GM19452 (cell line): ENCODE measurements at regions not wholly inside any gene's neighbourhood (a gene's known extent, or its start where the extent isn't known, plus 50 kb on each side); places are given as distances from the start of the nearest gene placed in this dataset.
A peak's percentile ranks its signal among the peaks of the same experiment; 100 is the strongest.

Experiments
- ATAC-seq: cut with Tn5 transposase; IDR thresholded peaks from one replicate; pipeline ENCODE4 v1.9.1; 2021; ENCODE audit not compliant: unreplicated experiment

DNA sequence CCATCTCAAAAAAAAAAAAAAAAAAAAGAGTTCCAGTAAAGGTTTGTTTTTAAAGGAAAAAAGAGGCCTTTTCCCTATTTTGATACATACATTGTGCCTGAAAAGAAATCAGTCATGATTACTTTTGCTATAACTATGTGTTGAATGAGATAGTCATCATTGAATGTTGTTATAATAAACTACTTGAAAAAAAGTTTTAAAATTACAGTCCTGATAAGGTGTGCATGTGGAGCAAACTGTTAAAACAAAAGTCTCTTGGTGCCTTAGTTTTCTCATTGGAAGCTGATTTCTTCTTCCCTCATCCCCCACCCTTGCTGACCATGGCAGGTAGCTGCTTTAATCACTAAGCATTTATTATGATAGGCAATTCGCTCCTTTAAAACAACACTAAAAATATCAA, 172.3 kb upstream of the TBCA start:
- no peak for ATAC-seq

GRCh38 chr5:77947041-77947428, 170.9 kb upstream of the TBCA start:
- no peak for ATAC-seq

GRCh38 chr5:77946381-77947040, 170.4 kb upstream of the TBCA start:
- no peak for ATAC-seq

DNA sequence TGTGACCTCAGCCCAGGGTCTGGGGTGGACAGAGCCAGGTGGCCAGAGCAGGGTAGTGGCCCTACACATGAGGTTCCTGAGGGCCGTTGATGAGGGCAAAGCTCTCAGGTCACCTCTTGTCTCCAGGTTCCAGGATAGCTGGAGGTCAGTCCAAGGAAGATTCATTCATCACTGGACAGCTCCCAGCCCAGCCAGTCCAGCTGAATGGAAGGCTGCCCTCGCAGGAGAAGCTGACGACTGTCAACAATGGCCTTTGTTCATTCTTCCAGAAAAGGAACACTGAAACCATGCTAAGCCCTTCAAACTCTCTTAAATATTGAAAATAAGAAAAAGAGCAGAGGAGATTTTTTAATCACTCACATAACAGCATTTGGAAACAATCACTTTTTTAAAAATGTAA, 169.7 kb upstream of the TBCA start:
- no peak for ATAC-seq

DNA sequence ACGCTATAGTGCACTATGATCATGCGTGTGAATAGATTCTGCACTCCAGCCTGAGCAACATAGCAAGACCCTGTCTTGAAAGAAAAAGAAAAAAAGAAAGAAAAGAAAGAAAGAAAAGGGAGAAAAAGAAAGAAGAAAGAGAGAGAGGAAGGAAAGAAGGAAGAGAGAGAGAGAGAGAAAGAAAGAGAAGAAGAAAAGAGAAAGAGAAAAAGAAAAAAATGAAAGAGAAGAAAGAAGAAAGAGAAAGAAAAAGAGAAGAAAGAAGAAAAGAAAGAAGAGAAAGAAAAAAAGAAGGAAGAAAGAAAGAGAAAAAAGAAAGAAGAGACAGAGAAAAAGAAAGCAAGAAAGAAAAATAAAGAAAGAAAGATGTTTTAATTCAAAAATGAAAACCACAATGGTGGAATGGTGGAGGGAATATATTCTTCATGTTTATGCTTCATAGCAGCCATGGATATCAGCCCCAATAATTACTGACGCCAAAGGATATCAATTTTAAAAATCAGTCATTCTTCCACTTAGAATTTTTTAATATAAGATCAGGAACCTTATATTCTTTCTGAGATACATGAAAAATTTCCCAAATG, 168.7 kb upstream of the TBCA start:
- ATAC-seq = no peak

DNA sequence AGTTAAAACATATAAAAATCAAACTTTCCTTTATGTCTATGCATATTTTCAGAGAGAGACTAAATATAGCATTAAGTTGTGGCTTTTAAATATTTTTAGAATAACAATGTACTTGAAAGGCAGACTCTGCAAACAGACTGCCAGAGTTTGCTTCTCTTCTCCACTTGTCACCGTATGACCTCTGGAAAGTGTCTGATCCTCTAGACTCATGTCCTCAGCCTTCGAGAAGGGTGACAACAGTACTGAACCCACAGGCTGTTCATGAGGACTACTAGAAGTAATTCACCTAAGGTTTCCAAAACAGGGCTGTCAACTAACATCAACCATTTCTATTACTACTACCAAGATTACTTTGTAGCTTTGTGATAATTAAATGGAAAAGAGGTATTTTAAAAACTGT, 167.7 kb upstream of the TBCA start:
- ATAC-seq = no peak

DNA sequence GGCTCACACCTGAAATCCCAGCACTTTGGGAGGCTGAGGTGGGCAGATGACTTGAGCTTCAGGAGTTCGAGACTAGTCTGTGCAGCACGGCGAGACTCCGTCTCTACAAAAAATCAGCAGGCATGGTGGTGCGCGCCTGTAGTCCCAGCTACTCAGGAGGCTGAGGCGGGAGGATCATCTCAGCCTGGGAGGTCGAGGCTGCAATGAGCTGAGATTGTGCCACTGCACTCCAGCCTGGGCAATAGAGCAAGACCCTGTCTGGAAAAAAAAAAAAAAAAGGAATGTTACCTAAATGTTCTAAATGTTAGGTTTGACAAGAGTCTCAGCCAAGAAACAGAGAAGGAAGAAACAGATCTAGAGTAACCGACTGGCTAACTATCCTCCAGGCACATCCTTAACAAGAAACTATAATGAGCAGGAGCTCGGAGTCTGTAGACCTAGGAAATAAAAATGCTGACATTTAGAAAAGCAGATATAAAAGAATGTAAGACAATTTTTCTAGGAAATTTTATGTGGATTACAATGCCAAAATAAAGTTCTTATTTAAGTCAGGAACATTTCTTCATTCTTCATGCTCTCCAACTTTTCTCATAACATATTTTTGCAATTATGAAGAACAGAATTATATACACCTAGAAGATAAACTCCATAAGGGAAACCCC, 166.6 kb upstream of the TBCA start:
- ATAC-seq = no peak

GRCh38 chr5:77937015-77937908, 161.1 kb upstream of the TBCA start:
- peak; percentile 77 for ATAC-seq

DNA sequence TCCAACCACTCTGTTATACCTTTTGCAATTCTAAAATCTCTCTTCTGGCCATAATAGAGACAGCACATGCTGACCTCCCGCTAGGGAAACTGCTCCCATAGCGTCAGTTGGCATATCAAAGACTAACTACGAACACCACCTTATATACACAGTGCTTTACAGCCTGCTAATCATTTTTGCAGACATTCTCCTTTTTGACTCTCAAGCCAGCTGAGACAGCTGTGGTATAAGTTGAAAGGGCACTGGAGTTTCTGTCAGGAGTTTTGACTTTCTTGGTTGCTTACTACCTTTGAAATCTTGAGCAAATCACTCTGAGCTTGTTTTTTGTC, 160.2 kb upstream of the TBCA start:
- ATAC-seq = peak; percentile 31

- peak; percentile 64 for ATAC-seq
These were observed 159.6 kb upstream of the TBCA start for GRCh38 chr5:77935506-77936364.

DNA sequence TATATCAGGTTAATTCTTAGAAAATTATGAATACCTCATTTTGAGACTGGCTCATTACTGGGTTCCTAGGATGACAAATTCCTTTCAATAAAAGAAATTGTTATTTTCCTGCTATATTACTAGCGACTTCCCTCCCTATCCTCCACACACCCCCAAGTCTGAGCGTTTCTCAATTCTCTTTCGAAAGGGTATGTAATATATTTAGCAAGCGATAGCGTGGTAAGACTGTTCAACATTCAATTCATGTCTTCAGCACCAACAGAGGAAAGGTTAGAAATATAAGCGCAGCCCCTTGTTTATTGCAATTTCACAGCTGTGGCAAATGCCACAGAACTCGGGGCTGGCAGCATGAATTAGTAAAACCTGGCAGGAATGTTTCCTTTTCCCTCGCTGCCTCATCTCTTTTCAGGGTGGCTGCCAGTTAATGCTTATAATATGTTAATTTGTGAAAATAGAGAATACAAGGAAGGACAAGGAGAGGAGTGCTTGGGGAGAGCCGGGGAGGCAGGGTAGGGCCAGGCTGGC, 152.7 kb upstream of the TBCA start:
- no peak for ATAC-seq

- no peak for ATAC-seq
These were observed 150.2 kb upstream of the TBCA start for GRCh38 chr5:77926337-77926736.

DNA sequence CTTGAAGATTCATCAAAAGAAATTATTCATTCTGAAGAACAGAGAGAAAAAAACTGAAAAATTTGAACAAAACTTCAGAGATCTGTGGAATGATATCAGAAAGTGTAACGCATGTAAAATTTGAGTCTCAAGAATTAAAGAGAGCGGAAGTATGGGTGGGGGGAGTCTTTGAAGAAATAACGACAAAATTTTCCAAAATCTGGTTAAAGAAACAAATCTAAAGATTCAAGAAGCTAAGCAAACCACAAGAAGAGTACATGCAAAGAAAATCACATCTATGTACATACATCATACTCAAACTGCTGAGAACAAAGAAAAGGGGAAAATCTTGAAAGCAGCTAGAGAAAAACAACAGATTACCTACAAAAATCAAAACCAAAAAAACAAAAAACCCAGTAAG, 149.4 kb upstream of the TBCA start:
- no peak for ATAC-seq

GRCh38 chr5:77924081-77924480, 147.9 kb upstream of the TBCA start:
- no peak for ATAC-seq

GRCh38 chr5:77923666-77924065, 147.5 kb upstream of the TBCA start:
- ATAC-seq = no peak

DNA sequence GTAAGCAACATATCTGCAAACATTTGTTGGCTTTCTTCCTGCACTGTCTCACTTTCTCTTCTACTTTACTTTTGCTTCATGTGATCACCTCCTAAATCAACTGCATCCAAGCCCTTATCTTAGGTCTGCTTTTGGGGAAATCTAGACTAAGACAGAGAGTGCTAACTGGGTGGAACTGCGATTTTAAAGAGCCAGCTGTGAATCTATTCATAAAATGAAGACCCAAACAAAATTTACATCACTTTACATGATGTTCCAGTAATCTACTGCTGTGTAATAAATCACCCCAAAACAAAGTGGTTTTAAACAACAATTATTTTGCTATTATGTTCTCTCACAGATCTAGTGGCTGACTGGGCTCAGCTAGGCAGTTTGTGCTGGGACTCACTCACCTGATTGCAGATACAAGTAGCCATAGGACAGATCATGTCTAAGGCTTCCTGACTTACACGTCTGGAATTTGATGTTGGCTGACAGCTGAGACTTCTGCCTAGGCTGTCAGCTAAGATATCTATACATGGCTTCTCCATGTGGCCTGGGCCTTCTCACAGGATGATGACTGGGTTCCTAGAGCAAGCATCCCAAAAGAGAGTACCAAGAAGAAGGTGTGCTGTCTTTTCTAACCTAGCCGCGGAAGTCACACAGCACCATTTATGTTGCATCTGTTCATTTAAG, 145.1 kb upstream of the TBCA start:
- ATAC-seq = no peak

DNA sequence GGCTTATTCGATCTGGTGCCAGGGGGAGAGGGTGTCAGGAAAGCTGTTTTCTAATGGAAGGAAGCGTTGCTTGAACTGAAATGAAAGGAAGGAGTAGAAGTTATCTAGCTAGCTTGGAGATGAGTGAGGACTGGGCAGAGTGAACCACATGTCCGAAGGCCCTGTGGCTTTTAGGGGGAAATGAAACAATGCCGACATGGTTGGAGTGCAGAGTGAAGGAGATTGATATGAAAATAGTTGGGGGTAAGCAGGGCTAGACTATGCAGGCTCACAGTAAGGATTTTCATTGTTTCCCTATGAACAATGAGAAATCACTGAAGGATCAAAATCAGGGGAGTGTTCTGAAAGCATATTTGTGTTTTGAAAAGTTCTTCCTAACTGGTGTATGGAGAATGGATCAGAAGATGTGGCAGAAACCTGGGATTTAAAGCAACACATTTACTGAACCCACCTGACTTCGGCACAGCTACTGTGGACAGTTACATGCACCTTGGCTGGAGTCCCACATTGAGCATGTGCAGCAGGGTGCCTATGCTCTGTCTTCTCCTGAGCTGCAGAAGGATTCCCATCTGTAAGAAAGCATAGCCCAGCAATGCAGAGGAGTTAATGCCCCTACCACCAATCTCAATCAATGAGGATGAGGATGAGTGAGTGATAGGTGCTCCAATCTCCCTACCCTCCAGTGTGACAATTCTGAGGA, 144.4 kb upstream of the TBCA start:
- no peak for ATAC-seq

DNA sequence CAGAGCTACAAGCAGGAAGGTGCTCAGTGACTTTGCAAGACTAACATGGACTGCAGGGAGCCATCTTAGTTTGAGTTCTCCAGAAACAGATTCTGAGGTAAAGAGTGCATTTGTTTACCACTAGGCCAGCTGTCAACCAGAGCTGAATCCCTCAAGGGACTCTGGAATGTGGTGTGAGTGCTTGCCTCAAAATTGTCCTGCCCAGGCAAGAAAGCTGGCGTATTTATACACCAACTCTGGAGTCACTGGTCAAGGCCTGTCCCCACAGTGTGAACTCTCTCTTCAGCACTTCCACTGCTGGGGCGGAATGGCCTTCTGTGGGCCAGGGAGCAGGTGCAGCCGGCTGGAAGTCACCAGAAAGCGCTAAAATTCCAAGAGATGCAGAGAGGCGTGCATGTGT, 139.2 kb upstream of the TBCA start:
- ATAC-seq = no peak

- no peak for ATAC-seq
These were observed 136.6 kb upstream of the TBCA start for GRCh38 chr5:77912721-77913120.
